Uterus (tissue), 3 donors: ENCODE measurements at regions not wholly inside any gene's neighbourhood (a gene's known extent, or its start where the extent isn't known, plus 50 kb on each side); places are given as distances from the start of the nearest gene placed in this dataset.

Source experiments
- DNase-seq, 2 donors: peaks; one replicate each; pipeline ENCODE4 v3.0.0-alpha.2; 2019 to 2020
- H3K27ac ChIP-seq, 2 donors: fragments of 200-600 bp; sonication (generic); 1 replicate in 1 of 2; 2 replicates in 1 of 2; pipeline ENCODE4 v1.5.1; 2016 to 2018
- H3K27me3 ChIP-seq, 2 donors: fragments of 200-600 bp; sonication (generic); one replicate each; pipeline ENCODE4 v1.5.1; 2018 to 2019; ENCODE audit warnings: control low read depth in 1 of 2
- H3K36me3 ChIP-seq, 2 donors: fragments of 200-600 bp; sonication (generic); one replicate each; pipeline ENCODE4 v1.5.1; 2019; ENCODE audit warnings: control low read depth in 1 of 2
- H3K4me1 ChIP-seq, 2 donors: fragments of 200-600 bp; sonication (generic); one replicate each; pipeline ENCODE4 v1.5.1; 2018 to 2019; ENCODE audit warnings: control low read depth in 1 of 2
- H3K4me3 ChIP-seq, 2 donors: fragments of 200-600 bp; sonication (generic); 1 replicate in 1 of 2; 2 replicates in 1 of 2; pipeline ENCODE4 v1.5.1; 2018 to 2019; ENCODE audit warnings: mild to moderate bottlenecking in 1 of 2
- H3K9me3 ChIP-seq, 2 donors: fragments of 200-600 bp; sonication (generic); one replicate each; pipeline ENCODE4 v1.5.1; 2019; ENCODE audit warnings: control low read depth in 1 of 2
- POLR2A ChIP-seq, 2 donors: fragments of 450-650 bp; IDR thresholded peaks; one replicate each; pipeline ENCODE4 v1.6.1; 2016; ENCODE audit warnings: antibody characterized with exemption in 2 of 2, mild to moderate bottlenecking in 1 of 2, moderate library complexity in 1 of 2
- intact Hi-C: fragments of 100-400 bp; cut with DNase I; formaldehyde crosslinking; loops from one replicate; pipeline ENCODE4 v1.15.1; 2023; ENCODE audit warnings: low total_unique reads
- TF ChIP-seq, protein P1 (sequence below), 4 experiments: fragments of 200-600 bp in 2 of 4; fragments of 450-650 bp in 2 of 4; sonication (generic) in 2 of 4; IDR thresholded peaks; one replicate each; pipeline ENCODE4 v1.5.1; 2016 to 2019; ENCODE audit warnings: antibody characterized with exemption in 4 of 4, mild to moderate bottlenecking in 2 of 4, moderate library complexity in 1 of 4
- donor health status: DM: yes; HTN: yes; CAD: no.

DNA sequence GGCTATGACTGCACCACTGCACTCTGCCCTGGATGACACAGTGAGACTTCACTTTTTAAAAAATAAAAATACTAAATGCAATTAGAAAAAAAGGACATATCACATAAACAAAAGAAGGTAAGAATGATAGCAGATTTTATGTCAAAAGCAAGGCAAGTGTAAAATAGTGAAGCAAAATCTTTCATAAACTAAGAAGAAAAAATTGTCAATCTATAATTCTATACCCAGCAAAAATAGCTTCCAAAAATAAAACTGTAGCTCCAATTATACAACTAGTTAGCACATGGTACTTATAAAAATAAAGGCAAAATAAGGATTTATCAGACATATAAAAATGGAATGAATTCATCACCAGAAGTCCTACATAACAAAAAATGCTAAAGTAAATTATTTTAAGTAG is 85.4 kb upstream of the SVIL start:
- intact Hi-C loops: no loop called here
- Histone ChIP-seq H3K36me3 (no peaks in the 10 kb centered on the region), H3K4me1 (peaks cover 2 to 6% of the 10 kb centered on the region in 2 donors), H3K9me3 (peaks cover 0 to 8% of the 10 kb centered on the region in 2 donors), H3K4me3 (no peak overlapping the region), H3K27me3 (no peaks in the 10 kb centered on the region), H3K27ac (no peak overlapping the region)
- no peak for DNase-seq
- TF ChIP-seq POLR2A (IDR thresholded peaks at IDR 0.05): no peak
- TF ChIP-seq, protein P1, sequence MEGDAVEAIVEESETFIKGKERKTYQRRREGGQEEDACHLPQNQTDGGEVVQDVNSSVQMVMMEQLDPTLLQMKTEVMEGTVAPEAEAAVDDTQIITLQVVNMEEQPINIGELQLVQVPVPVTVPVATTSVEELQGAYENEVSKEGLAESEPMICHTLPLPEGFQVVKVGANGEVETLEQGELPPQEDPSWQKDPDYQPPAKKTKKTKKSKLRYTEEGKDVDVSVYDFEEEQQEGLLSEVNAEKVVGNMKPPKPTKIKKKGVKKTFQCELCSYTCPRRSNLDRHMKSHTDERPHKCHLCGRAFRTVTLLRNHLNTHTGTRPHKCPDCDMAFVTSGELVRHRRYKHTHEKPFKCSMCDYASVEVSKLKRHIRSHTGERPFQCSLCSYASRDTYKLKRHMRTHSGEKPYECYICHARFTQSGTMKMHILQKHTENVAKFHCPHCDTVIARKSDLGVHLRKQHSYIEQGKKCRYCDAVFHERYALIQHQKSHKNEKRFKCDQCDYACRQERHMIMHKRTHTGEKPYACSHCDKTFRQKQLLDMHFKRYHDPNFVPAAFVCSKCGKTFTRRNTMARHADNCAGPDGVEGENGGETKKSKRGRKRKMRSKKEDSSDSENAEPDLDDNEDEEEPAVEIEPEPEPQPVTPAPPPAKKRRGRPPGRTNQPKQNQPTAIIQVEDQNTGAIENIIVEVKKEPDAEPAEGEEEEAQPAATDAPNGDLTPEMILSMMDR (IDR thresholded peaks at IDR 0.05): no peak

DNA sequence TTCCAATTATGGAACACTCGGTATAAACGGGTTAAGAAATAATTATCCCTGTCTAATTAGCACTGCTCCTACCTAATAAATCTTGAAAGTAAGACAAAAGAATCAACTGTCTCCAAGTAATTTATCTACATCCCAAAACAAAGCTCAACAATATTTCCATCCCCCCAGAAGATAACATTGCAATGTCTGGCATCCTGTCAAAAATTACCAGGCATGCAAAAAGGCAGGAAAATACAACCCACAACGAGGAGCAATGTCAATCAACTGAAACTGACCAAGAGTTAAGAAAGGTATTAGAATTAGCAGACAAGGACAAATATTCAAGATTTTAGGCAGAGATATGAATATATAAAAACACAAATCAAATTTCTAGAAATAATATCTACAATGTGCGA is 84.5 kb upstream of the SVIL start:
- Histone ChIP-seq H3K4me3 (no peak overlapping the region), H3K36me3 (no peaks in the 10 kb centered on the region), H3K9me3 (peaks cover 0 to 8% of the 10 kb centered on the region in 2 donors), H3K4me1 (peaks cover 0 to 6% of the 10 kb centered on the region in 2 donors), H3K27me3 (no peaks in the 10 kb centered on the region), H3K27ac (peak overlapping the region in 1 of 2 donors; percentile 67)
- DNase-seq: no peak
- intact Hi-C loops: no loop called here
- no peak for TF ChIP-seq POLR2A (IDR thresholded peaks at IDR 0.05)

DNA sequence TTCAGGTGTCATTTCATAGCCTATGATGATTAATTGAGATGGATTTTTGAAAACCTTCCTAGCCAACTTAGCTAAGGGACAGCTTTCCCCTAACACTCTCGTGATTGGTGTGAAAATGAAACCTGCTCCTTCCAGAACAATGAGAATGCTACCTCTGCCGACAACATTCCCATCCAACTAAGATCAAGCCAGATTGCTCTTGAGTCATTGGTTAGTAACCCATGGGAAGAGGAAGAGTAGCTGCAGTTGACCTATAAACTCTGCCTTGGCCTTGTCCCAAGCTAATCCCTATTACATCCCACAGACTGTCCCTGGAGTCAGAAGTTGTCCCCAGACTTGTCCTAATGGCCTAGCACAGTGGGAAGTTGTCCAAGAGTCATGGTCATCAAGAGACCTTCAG is 80.5 kb upstream of the SVIL start:
- DNase-seq: no peak
- Histone ChIP-seq H3K4me1 (no peaks in the 10 kb centered on the region), H3K4me3 (no peak overlapping the region), H3K27me3 (no peaks in the 10 kb centered on the region), H3K36me3 (no peaks in the 10 kb centered on the region), H3K27ac (peak overlapping the region in 1 of 2 donors; percentile 64), H3K9me3 (peaks cover 0 to 7% of the 10 kb centered on the region in 2 donors)
- TF ChIP-seq, protein P1 (IDR thresholded peaks at IDR 0.05): no peak
- no peak for TF ChIP-seq POLR2A (IDR thresholded peaks at IDR 0.05)
- intact Hi-C loops: no loop called here

DNA sequence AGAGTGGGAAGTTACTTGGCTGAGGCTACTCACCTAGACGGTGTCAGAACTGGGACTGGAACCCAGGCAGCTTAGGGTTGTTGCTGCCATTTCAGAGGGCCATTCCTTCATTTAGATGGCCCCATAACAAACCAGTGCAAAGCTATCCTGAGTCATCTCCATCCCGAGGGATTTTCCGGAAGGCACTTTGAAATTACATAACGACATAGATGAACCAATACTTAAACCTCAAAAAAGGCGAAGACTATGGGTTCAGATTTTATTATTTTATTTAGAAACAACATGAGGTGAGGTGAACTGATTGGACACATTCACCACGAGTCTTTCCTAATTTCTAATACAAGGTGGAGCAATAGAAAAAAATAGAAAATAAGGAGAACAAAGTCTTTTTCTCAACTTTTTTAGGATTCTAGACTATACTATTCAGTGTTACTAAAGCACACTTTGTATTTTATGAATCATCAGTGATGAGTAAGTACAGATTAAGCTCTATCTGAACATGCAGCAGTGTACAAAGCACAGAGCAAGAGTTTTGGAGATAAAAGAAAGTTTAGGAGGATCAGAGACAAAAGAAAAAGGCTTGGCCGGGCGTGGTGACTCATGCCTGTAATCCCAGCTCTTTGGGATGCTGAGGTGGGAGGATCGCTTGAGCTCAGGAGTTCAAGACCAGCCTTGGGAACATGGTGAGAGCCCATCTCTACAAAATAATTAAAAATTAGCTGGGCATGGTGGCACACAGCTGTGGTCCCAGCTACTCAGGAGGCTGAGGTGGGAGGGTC is 79.5 kb upstream of the SVIL start:
- Histone ChIP-seq H3K27ac (peak overlapping the region; percentile 28 to 64), H3K9me3 (no peaks in the 10 kb centered on the region), H3K4me1 (no peaks in the 10 kb centered on the region), H3K36me3 (no peaks in the 10 kb centered on the region), H3K4me3 (no peak overlapping the region), H3K27me3 (no peaks in the 10 kb centered on the region)
- intact Hi-C loops: no loop called here
- peak in 1 of 2 donors; percentile 67 for DNase-seq
- TF ChIP-seq POLR2A (IDR thresholded peaks at IDR 0.05): no peak
- TF ChIP-seq, protein P1 (IDR thresholded peaks at IDR 0.05): no peak

DNA sequence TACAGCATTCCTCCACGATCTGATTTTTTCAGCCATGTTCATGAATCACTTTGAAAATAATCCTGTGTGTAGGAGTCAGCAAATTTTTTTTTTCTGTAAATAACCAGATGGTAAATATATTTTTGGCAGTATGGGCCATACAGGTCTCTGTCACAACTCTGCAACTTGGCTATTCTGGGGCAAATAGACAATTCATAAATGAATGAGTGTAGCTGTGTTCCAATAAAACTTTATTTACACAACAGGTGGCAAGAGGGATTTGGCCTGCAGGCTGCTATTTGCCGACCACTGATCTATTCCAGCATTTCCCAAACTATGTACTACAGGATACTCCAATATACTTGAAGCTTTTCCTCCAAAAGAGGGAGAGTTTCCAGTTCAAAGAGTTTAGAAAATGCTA is 78.7 kb upstream of the SVIL start:
- no peaks in the 10 kb centered on the region for H3K4me1 ChIP-seq
- H3K4me3 ChIP-seq: no peak overlapping the region
- intact Hi-C loops: no loop called here
- no peak for TF ChIP-seq POLR2A (IDR thresholded peaks at IDR 0.05)
- TF ChIP-seq, protein P1 (IDR thresholded peaks at IDR 0.05): no peak
- H3K36me3 ChIP-seq: no peaks in the 10 kb centered on the region
- H3K27me3 ChIP-seq: no peaks in the 10 kb centered on the region
- no peak for DNase-seq
- H3K9me3 ChIP-seq: no peaks in the 10 kb centered on the region
- H3K27ac ChIP-seq: peak overlapping the region; percentile 28 to 64
